SKM-1 (cell line): ENCODE measurements at regions not wholly inside any gene's neighbourhood (a gene's known extent, or its start where the extent isn't known, plus 50 kb on each side); places are given as distances from the start of the nearest gene placed in this dataset.

Experiments used
- DNase-seq: peaks from one replicate; lab custom pipeline; 2025; ENCODE audit not compliant: unreplicated experiment; lab: John Stamatoyannopoulos, UW

DNA sequence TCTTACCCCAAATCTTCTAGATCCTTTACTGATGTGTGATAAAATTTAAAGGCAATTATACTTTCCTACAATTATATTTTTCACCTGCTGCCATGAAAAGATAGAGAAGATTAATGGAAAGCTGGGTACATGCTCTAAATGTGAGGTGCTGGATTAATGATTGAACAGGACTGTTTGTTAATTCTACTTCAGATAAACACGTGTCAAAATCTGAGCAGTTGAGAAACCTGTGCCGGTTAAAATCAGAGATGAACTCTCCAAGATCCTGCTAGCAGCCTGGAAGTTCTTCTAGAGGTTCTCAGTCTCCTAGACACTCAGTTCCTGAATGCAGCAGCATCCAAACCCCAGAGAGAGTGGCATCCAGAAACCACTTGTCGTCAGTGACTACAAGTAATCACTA is 69.2 kb downstream of the INHBA start:
- DNase-seq = no peak

- no peak for DNase-seq
Observed at GRCh38 chr7:41630741-41631140, 72.1 kb downstream of the INHBA start.

DNA sequence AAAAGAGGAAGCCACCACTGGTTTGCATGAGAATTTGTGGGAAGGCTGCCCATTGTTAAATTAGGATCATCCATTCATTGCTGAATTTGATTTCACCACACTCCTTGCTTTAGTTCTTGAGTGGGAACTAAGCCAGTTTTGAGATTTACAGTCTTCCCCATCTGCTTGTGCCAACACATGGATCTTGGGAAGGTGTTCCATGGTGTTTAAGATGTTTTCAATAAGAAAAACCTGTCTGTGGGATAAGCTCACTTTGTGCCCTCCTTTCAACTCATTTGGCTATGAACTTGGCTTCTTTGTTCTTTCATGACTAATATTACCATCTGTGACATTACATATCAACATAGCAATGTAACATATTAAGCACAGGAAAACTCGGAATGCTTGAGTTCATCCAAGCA is 73.2 kb downstream of the INHBA start:
- DNase-seq = no peak

GRCh38 chr7:41628901-41629300 is 74.0 kb downstream of the INHBA start:
- DNase-seq = no peak

GRCh38 chr7:41627645-41628298 is 75.1 kb downstream of the INHBA start:
- no peak for DNase-seq

DNA sequence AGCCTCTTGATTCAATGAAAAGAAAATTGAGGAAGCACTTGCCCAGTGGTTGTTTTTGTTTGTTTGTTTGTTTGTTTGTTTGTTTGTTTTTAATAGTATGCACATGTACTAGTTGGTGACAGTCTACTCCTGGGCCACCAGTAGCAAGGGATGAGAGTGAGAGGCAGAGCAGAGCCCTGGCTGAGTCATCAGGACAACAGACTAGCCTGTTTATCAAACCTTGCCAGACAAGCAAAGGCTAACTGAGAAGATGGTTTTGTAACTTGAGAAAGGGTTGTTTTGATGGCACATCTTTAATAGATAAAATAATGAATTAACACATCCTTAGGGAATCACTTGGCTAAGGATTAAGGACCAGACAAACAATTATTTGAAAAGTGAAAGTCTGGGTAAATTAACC is 78.1 kb downstream of the INHBA start:
- no peak for DNase-seq

DNA sequence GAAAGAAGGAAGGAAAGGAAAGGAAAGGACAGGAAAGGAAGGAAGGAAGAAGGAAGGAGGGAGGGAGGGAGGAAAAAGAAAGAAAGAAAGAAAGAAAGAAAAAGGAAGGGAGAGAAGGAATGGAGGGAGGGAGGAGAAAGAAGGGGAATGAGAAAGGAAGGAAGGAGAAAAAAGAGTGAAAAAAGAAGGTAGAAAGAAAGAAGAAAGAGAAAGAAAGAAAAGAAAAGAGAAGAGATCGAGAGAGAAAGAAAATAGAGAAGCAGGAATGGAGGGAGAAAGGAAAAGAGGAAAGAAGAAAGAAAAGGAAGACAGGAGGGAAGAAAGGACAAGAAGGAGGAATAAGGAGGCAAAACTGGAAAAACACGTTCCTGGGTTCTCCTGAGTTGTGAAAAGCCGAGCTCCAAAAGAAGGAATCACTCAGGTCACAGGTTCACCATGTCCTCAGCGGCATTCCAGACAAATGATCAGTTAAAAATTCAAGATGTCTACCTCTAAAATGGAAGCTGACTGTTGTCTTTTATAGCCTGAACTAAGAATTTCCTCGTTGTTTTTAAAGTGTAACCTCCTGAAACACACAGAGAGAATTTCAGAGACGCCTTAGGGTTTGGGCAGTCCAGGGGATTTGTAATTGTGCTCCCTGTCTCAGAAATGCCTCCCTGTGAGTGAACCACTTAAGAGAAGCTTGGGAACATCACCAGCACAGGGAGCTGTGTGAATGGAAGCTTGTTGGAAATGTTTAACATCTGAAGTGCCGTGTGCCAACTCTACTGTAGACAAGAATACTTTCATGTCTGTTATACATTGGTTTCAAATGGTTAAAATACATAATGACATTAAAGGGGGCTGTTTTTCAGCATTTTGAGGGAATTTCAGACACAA is 80.7 kb downstream of the INHBA start:
- no peak for DNase-seq

DNA sequence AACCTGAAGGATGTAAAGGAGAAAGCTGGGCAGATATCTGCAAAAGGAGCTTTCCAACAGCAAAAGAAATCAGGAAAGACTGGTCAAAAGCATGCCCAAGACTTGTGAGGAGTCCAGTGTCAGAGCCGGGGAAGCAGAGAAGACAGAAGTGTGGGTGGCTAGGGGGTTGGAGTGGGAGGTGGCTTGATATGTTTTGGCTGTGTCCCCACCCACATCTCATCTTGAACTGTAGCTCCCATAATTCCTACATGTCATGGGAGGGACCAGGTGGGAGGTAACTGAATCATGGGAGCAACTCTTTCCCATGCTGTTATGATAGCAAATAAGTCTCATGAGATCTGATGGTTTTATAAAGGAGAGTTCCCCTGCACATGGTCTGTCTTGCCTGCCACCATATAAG is 84.9 kb downstream of the INHBA start:
- DNase-seq = no peak

GRCh38 chr7:41612798-41613197 is 90.1 kb downstream of the INHBA start:
- DNase-seq = no peak

GRCh38 chr7:41612386-41612785 is 90.5 kb downstream of the INHBA start:
- DNase-seq = no peak

DNA sequence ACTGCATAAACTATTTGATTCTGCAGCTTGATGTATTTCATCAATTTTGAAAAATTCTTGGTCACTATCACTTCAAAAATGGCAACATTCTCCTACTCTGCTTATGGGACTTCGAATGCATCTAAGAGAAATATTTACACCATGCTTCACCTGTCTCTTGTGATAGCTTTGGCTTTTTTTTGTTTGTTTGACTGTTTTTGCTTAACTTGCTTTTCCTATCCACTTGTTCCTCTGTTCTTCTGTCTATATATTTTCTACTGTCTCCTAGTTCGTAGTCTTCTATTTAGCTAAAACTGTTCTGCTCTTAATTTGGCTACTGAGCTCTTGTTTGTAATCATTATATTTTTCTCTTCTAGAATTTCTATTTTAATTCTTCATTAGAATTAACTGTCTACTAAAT is 94.4 kb downstream of the INHBA start:
- no peak for DNase-seq

DNA sequence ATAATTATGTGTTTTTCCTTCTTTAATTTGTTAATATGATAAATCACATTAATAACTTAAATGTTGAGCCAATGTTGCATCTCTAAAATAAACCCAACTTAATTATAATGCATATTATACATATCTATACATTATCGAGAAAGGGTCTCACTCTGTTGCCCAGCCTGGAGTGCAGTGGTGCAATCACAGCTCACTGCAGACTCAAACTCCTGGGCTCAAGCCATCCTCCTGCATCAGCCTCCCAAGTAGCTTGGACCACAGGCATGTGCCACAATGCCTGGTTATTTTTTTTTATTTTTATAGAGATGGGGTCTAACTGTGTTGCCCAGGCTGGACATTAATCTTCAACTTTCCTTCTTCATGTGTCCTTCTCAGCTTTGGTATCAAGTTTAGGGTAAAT is 98.9 kb downstream of the INHBA start:
- no peak for DNase-seq

DNA sequence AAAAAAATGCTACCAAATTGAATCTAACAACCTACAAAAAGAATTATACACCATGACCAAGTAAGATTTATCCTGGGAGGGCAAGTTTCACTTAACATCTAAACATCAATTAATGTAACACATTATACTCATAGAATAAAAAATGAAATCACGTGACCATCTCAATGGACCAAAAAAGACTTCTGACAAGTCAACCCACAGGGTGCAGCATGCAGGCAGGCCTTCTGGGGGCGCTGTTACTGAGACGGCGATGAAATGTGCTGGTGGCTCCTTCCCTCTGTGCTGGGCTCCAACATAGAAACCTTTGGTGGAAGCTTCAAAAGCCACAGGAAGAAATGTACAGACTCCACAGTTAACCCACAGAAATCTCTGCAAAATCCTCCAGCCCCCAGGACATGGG is 103.1 kb downstream of the INHBA start:
- DNase-seq = no peak

DNA sequence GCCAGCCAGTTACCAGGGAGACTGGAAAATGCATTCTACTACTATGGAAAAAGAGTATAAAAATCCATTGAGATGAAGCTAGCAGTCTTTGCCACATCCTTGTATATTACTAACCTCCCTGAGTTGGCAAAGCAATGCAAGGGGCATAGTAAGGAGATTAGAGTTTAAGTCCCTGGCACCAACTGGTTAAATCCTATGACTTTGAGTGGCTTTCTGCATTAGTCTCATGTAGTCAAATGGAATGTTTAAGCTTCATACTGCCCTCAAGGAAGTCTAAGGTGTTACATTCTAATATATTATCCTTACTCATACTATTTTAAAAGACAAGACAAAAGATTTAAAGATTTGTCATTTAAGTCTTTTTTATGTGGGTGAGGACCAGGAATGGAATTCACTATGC is 110.1 kb downstream of the INHBA start:
- DNase-seq = no peak

GRCh38 chr7:41592236-41592635 is 110.7 kb downstream of the INHBA start:
- DNase-seq = no peak

GRCh38 chr7:41590986-41591385 is 111.9 kb downstream of the INHBA start:
- no peak for DNase-seq

DNA sequence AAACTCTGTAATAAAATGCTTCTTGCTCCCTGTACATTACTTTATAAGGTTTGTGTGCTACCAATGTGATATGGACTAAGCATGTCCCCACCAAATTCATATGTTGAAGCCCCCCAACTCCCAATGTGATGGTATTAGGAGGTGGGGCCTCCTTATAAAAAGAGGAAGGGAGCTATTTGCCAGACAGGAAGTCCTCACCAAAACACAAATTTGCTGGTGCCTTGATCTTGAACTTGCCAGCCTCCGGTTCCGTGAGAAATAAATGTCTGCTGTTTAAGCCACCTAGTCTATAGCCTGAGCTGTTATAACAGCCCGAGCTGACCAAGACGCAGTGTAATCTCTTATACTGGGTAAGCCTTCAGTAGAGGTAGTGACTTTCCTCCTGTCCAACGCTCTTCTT is 114.5 kb downstream of the INHBA start:
- no peak for DNase-seq

DNA sequence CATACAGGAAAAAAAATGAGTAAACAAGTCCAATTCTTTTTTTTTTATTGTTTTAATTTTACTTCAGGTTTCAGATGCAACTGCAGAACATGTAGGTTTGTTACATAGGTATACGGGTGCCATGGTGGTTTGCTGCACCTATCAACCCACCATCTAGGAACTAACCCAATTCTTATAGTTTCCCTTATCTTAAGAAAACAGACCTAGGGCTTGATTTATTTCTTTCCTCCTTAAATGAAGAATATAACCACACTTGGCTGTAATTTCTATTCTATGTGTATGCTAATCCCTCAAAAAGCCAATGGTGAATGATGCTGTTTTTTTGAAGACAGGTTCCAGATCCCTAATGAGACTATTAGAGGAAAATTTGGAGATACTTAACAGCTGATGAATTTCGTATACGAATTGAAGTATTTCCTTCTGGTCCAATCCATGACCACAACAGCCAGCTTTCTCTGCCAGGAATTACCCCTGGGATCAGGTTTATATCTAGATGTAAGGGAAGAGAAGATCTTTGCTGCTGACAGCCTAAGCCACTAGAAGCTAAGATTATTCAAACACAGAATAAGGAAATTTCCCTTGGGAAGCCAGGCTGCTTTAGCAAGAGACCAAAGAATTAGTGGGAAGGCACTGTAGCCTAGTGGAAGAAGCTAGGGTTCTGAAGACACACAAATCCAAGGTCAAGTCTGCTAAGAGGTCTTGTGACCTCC is 115.8 kb downstream of the INHBA start:
- no peak for DNase-seq

GRCh38 chr7:41584746-41585145 is 118.1 kb downstream of the INHBA start:
- no peak for DNase-seq

- DNase-seq = no peak
Observed at GRCh38 chr7:41582116-41582515, 120.8 kb downstream of the INHBA start.

GRCh38 chr7:41581041-41581440 is 121.8 kb downstream of the INHBA start:
- no peak for DNase-seq
